Calu3 (cell line): ENCODE measurements at regions not wholly inside any gene's neighbourhood (a gene's known extent, or its start where the extent isn't known, plus 50 kb on each side); places are given as distances from the start of the nearest gene placed in this dataset.

Experiments used
- BruUV-seq: library from RNA; stranded (reverse); fragments of 400-500 nt; replicated peaks from 2 replicates; lab custom pipeline; 2021; lab: Mats Ljungman, UMichigan
- CTCF ChIA-PET: fragments of 300-600 bp; sonication (Branson Sonifier 250); formaldehyde crosslinking; loops from one replicate; lab custom pipeline; 2022; ENCODE audit warnings: antibody characterized with exemption; lab: Charles Lee
- DNase-seq: peaks from one replicate; pipeline ENCODE4 v3.0.0; 2022
- H3K27ac Mint-ChIP-seq: one replicate; pipeline ENCODE4 v1.8.0; 2022; ENCODE audit warnings: mixed read lengths; ENCODE audit not compliant: unreplicated experiment
- H3K27me3 Mint-ChIP-seq: one replicate; pipeline ENCODE4 v1.8.0; 2022; ENCODE audit warnings: mixed read lengths; ENCODE audit not compliant: unreplicated experiment
- H3K36me3 Mint-ChIP-seq: one replicate; pipeline ENCODE4 v1.8.0; 2022; ENCODE audit warnings: mild to moderate bottlenecking, moderate library complexity, mixed read lengths; ENCODE audit not compliant: insufficient read depth, unreplicated experiment
- H3K4me1 Mint-ChIP-seq: one replicate; pipeline ENCODE4 v1.8.0; 2022; ENCODE audit warnings: mild to moderate bottlenecking, low read depth, mixed read lengths; ENCODE audit not compliant: unreplicated experiment
- H3K4me3 Mint-ChIP-seq: one replicate; pipeline ENCODE4 v1.8.0; 2022; ENCODE audit warnings: mild to moderate bottlenecking, low read depth, moderate library complexity, mixed read lengths; ENCODE audit not compliant: unreplicated experiment
- H3K9me3 Mint-ChIP-seq: one replicate; pipeline ENCODE4 v1.8.0; 2022; ENCODE audit warnings: low read depth, mixed read lengths; ENCODE audit not compliant: unreplicated experiment
- intact Hi-C: fragments of 100-400 bp; cut with micrococcal nuclease; formaldehyde crosslinking; loops from one replicate; pipeline ENCODE4 v1.10.0; 2022; ENCODE audit not compliant: unreplicated experiment
- TF ChIP-seq, protein P1 (sequence below): fragments of 200-600 bp; IDR thresholded peaks from one replicate; pipeline ENCODE4 v1.8.0; 2022; ENCODE audit warnings: antibody characterized with exemption; ENCODE audit not compliant: unreplicated experiment

DNA sequence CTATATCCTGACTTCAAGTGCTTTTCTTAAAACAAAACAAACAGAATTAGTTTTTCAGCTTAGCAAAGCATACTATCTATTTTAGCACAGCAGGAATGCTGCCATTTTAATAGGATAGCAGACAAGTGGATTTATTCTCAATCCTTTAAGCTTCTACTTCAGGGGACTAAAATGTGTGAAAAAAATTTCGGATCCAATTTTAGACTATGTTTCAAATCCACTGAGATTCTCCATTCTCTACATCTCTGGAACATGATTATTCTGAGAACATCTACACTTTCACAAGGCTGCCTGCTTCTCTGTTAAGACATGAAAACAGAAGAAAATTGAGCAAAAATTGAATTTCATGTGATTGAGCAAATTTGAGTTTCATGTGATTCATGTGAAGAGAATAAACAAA lies 1321.3 kb downstream of the HACE1 start:
- BruUV-seq = no TSS peak
- no peaks in the 10 kb centered on the region for H3K27me3 Mint-ChIP-seq
- CTCF ChIA-PET = no interaction called here
- H3K4me1 Mint-ChIP-seq = no peaks in the 10 kb centered on the region
- no peak overlapping the region for H3K4me3 Mint-ChIP-seq
- H3K9me3 Mint-ChIP-seq = peaks cover 4% of the 10 kb centered on the region
- DNase-seq = no peak
- no peak overlapping the region for H3K27ac Mint-ChIP-seq
- TF ChIP-seq, protein P1, sequence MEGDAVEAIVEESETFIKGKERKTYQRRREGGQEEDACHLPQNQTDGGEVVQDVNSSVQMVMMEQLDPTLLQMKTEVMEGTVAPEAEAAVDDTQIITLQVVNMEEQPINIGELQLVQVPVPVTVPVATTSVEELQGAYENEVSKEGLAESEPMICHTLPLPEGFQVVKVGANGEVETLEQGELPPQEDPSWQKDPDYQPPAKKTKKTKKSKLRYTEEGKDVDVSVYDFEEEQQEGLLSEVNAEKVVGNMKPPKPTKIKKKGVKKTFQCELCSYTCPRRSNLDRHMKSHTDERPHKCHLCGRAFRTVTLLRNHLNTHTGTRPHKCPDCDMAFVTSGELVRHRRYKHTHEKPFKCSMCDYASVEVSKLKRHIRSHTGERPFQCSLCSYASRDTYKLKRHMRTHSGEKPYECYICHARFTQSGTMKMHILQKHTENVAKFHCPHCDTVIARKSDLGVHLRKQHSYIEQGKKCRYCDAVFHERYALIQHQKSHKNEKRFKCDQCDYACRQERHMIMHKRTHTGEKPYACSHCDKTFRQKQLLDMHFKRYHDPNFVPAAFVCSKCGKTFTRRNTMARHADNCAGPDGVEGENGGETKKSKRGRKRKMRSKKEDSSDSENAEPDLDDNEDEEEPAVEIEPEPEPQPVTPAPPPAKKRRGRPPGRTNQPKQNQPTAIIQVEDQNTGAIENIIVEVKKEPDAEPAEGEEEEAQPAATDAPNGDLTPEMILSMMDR = no peak
- intact Hi-C loops = no loop called here
- no peaks in the 10 kb centered on the region for H3K36me3 Mint-ChIP-seq

DNA sequence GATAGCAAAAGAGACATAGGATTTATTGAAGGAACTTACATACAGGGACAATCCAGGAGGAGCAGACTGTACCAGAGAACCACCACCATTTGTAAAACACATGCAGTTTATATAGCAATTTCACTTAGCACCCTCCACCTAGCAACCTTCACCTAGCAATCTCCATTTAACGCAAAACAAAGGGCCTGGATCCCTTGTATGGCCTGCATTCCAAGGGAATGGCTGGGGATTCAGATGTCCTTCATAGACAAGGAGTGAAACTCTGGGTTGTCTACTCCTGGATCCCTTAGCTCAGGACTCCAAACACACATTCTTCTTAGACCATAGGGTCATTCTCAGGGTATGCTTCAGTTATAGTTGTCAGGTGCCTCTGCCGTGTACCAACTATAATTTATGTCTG lies 1324.9 kb downstream of the HACE1 start:
- CTCF ChIA-PET = no interaction called here
- TF ChIP-seq, protein P1 = no peak
- no peak overlapping the region for H3K4me3 Mint-ChIP-seq

DNA sequence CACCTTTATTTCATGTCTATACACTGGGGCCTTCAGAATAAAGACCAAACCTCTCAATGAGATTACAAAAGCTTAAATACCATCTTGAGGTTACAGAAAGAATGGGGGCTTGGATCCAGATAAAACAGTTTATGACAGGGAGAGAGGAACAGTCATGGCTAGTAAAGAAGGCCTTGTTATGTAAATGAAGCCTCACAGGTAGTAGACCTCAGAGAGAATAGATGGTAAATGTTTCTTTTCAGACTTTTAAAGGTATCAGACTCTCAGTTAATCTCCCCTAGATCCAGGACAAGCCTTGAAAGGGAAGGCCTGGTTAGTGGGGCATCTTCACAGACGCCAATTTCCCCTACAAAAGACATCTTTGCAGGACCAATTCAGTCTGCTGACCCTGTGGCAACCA lies 1325.6 kb downstream of the HACE1 start:
- H3K27ac Mint-ChIP-seq = no peak overlapping the region
- TF ChIP-seq, protein P1 = no peak
- no peaks in the 10 kb centered on the region for H3K4me1 Mint-ChIP-seq
- no peak overlapping the region for H3K4me3 Mint-ChIP-seq
- intact Hi-C loops = no loop called here
- peaks cover 2% of the 10 kb centered on the region for H3K9me3 Mint-ChIP-seq
- BruUV-seq = no TSS peak
- CTCF ChIA-PET = no interaction called here
- DNase-seq = no peak
- H3K36me3 Mint-ChIP-seq = no peaks in the 10 kb centered on the region
- H3K27me3 Mint-ChIP-seq = no peaks in the 10 kb centered on the region

More for the DNA sequence above, 1324.9 kb downstream of the HACE1 start:
- no peak for DNase-seq
- Mint-ChIP-seq H3K27ac (no peak overlapping the region), H3K36me3 (no peaks in the 10 kb centered on the region), H3K27me3 (no peaks in the 10 kb centered on the region), H3K9me3 (peaks cover 2% of the 10 kb centered on the region), H3K4me1 (no peaks in the 10 kb centered on the region)
- BruUV-seq = no TSS peak
- intact Hi-C loops = no loop called here

DNA sequence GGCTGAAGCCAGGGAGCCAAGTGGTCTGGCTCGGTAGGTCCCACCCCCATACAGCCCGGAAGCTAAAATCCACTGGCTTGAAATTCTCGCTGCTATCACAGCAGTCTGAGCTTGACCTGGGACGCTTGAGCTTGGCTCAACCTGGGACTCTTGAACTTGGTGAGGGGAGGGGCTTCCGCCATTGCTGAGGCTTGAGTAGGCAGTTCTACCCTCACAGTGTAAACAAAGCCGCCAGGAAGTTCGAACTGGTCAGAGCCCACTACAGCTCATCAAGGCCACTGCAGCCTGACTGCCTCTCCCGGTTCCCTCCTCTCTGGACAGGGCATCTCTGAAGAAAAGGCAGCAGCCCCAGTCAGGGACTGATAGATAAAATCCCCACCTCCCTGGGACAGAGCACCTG lies 1337.7 kb downstream of the HACE1 start:
- intact Hi-C loops = no loop called here
- Mint-ChIP-seq H3K4me3 (no peak overlapping the region), H3K27me3 (no peaks in the 10 kb centered on the region), H3K4me1 (no peaks in the 10 kb centered on the region), H3K27ac (no peak overlapping the region), H3K9me3 (peaks cover 14% of the 10 kb centered on the region), H3K36me3 (no peaks in the 10 kb centered on the region)
- BruUV-seq = no TSS peak
- no peak for DNase-seq
- TF ChIP-seq, protein P1 = no peak
- CTCF ChIA-PET = no interaction called here

DNA sequence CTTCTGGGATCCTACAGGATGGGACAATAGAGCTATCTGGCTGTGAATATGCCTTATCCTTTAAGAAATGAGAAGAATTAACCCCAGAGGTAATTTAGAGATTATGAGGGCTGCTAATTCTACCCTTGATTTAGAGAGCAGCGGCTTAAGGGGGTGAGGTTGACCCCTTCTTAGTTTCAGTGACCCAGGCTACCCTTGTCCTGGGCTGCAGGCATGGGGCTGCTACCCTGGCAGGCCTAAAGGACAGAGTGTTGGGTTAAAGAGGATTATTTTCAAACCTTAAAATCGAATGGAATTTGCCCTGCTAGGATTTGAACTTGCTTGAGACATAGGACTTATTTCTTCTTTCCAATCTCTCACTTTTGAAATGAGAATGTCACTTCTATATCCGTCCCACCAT lies 1343.4 kb downstream of the HACE1 start:
- H3K36me3 Mint-ChIP-seq = no peaks in the 10 kb centered on the region
- H3K4me1 Mint-ChIP-seq = peaks cover 8% of the 10 kb centered on the region
- intact Hi-C loops = no loop called here
- CTCF ChIA-PET = no interaction called here
- no peak for DNase-seq
- H3K9me3 Mint-ChIP-seq = no peaks in the 10 kb centered on the region
- no TSS peak for BruUV-seq
- TF ChIP-seq, protein P1 = no peak
- H3K4me3 Mint-ChIP-seq = no peak overlapping the region
- H3K27ac Mint-ChIP-seq = no peak overlapping the region
- H3K27me3 Mint-ChIP-seq = no peaks in the 10 kb centered on the region
